HCT116 (cell line): ENCODE measurements at regions not wholly inside any gene's neighbourhood (a gene's known extent, or its start where the extent isn't known, plus 50 kb on each side); places are given as distances from the start of the nearest gene placed in this dataset.

Experiments used
- ATAC-seq: fragments of 200-7000 bp; cut with Tn5 transposase; 2 replicates; pipeline ENCODE4 v1.9.1; 2020; ENCODE audit warnings: mild to moderate bottlenecking, moderate library complexity
- BruUV-seq: library from RNA; stranded (reverse); fragments of 400-500 nt; replicated peaks from 2 replicates; lab custom pipeline; 2021; lab: Mats Ljungman, UMichigan
- CTCF ChIA-PET: fragments of 300-600 bp; sonication (Branson Sonifier 250); formaldehyde crosslinking; loops from one replicate; lab custom pipeline; 2021; ENCODE audit warnings: antibody characterized with exemption; lab: Charles Lee
- POLR2A ChIA-PET: fragments of 300-600, 350-600 bp; sonication (Branson Sonifier 250); formaldehyde crosslinking; loops from one replicate; lab custom pipeline; 2021; ENCODE audit warnings: antibody characterized with exemption; lab: Charles Lee
- RAD21 ChIA-PET, 2 experiments: fragments of 300-600 bp; sonication (Branson Sonifier 250); formaldehyde crosslinking; loops; one replicate each; lab custom pipeline; 2023; ENCODE audit warnings: low total read pairs in 2 of 2; ENCODE audit not compliant: uncharacterized antibody in 2 of 2, unreplicated experiment in 2 of 2, low non-redundant PET in 1 of 2; lab: Charles Lee
- DNase-seq: peaks from one replicate; pipeline ENCODE4 v3.0.0-alpha.2; 2010; ENCODE audit warnings: low read depth, low spot score
- H2AFZ ChIP-seq: fragments of 200-600 bp; shearing (Covaris generic), sonication (generic); 2 replicates; pipeline ENCODE4 v1.6.1; 2017; ENCODE audit warnings: low read depth, mixed run types, mixed read lengths, antibody characterized with exemption, low read length; ENCODE audit not compliant: poor library complexity, severe bottlenecking
- H3K27ac ChIP-seq: 2 replicates; pipeline ENCODE4 v1.5.1; 2012; ENCODE audit warnings: low read depth, low read length
- H3K27me3 ChIP-seq: fragments of 200-600 bp; sonication (generic); 2 replicates; pipeline ENCODE4 v1.6.1; 2016; ENCODE audit warnings: mixed run types, low read length, mixed read lengths; ENCODE audit not compliant: insufficient read depth
- H3K36me3 ChIP-seq, 2 experiments: fragments of 200-500 bp in 1 of 2; fragments of 200-600 bp in 1 of 2; sonication (Bioruptor generic) in 1 of 2; sonication (generic) in 1 of 2; 2 replicates each; pipeline versions ENCODE4 v1.5.1 to v1.6.1; 2014 to 2016; ENCODE audit warnings: low read length in 2 of 2, inconsistent platforms in 1 of 2, mixed read lengths in 1 of 2, mixed run types in 1 of 2; ENCODE audit not compliant: insufficient read depth in 2 of 2, control insufficient read depth in 1 of 2
- H3K4me1 ChIP-seq, 2 experiments: fragments of 200-600 bp in 1 of 2; sonication (generic) in 1 of 2; 2 replicates each; pipeline versions ENCODE4 v1.5.1 to v1.6.1; 2012 to 2017; ENCODE audit warnings: low read length in 2 of 2, inconsistent platforms in 1 of 2, mild to moderate bottlenecking in 1 of 2, mixed read lengths in 1 of 2, mixed run types in 1 of 2, moderate library complexity in 1 of 2; ENCODE audit not compliant: insufficient read depth in 2 of 2, control insufficient read depth in 1 of 2
- H3K4me2 ChIP-seq: fragments of 200-600 bp; sonication (generic); 2 replicates; pipeline ENCODE4 v1.6.1; 2017; ENCODE audit warnings: mixed run types, low read length, mixed read lengths
- H3K4me3 ChIP-seq, 2 experiments: fragments of 200-600 bp in 1 of 2; sonication (generic) in 1 of 2; replicated peaks in 1 of 2; 2 replicates each; pipeline ENCODE4 v1.5.1; 2011 to 2016; ENCODE audit warnings: low read length in 2 of 2, control low read depth in 1 of 2, low read depth in 1 of 2, mild to moderate bottlenecking in 1 of 2, mixed read lengths in 1 of 2, mixed run types in 1 of 2
- H3K79me2 ChIP-seq: fragments of 200-600 bp; sonication (generic); 2 replicates; pipeline ENCODE4 v1.6.1; 2017; ENCODE audit warnings: mild to moderate bottlenecking, mixed run types, low read length, moderate library complexity, mixed read lengths; ENCODE audit not compliant: insufficient read depth
- H3K9ac ChIP-seq: fragments of 200-600 bp; sonication (generic); 2 replicates; pipeline ENCODE4 v1.6.1; 2016; ENCODE audit warnings: low read length, mixed read lengths
- H3K9me2 ChIP-seq: fragments of 200-600 bp; sonication (generic), shearing (Covaris generic); 2 replicates; pipeline ENCODE4 v1.6.1; 2017; ENCODE audit warnings: mixed run types, mild to moderate bottlenecking, moderate library complexity; ENCODE audit not compliant: insufficient read depth
- H3K9me3 ChIP-seq, 2 experiments: fragments of 200-500 bp in 1 of 2; fragments of 200-600 bp in 1 of 2; sonication (Bioruptor generic) in 1 of 2; sonication (generic) in 1 of 2; 2 replicates each; pipeline ENCODE4 v1.6.1; 2014 to 2017; ENCODE audit warnings: low read length in 2 of 2, mixed read lengths in 2 of 2, inconsistent platforms in 1 of 2, low read depth in 1 of 2, mild to moderate bottlenecking in 1 of 2, mixed run types in 1 of 2, moderate library complexity in 1 of 2; ENCODE audit not compliant: control insufficient read depth in 1 of 2, insufficient read depth in 1 of 2
- H4K20me1 ChIP-seq: fragments of 200-600 bp; sonication (generic), shearing (Covaris generic); 2 replicates; pipeline ENCODE4 v1.6.1; 2017; ENCODE audit warnings: mixed run types, mild to moderate bottlenecking, moderate library complexity; ENCODE audit not compliant: insufficient read depth
- CBX3 ChIP-seq: IDR thresholded peaks from 2 replicates; pipeline ENCODE4 v1.6.1; 2012; ENCODE audit warnings: low read depth
- CTCF ChIP-seq, 3 experiments: fragments of 200-600 bp in 1 of 3; sonication (generic) in 1 of 3; IDR thresholded peaks in 2 of 3; conservative IDR thresholded peaks in 1 of 3; 2 replicates each; pipeline ENCODE4 v1.5.1; 2012 to 2017; ENCODE audit warnings: low read depth in 2 of 3, low read length in 2 of 3, antibody characterized with exemption in 1 of 3, borderline replicate concordance in 1 of 3, control low read depth in 1 of 3, mild to moderate bottlenecking in 1 of 3, mixed read lengths in 1 of 3, mixed run types in 1 of 3, moderate library complexity in 1 of 3; ENCODE audit not compliant: insufficient read depth in 1 of 3
- EGR1 ChIP-seq: IDR thresholded peaks from 2 replicates; pipeline ENCODE4 v1.6.1; 2012; ENCODE audit warnings: low read depth
- ELF1 ChIP-seq: IDR thresholded peaks from 2 replicates; pipeline ENCODE4 v1.6.1; 2012; ENCODE audit warnings: low read depth, borderline replicate concordance
- EZH2 ChIP-seq: fragments of 200-600 bp; sonication (generic); IDR thresholded peaks from 2 replicates; pipeline ENCODE4 v1.6.1; 2017; ENCODE audit warnings: antibody characterized with exemption, mixed run types
- EZH2phosphoT487 ChIP-seq: fragments of 200-600 bp; IDR thresholded peaks from 2 replicates; pipeline ENCODE4 v1.6.1; 2018; ENCODE audit warnings: antibody characterized with exemption, borderline replicate concordance
- POLR2A ChIP-seq: IDR thresholded peaks from 2 replicates; pipeline ENCODE4 v1.7.0; 2011; ENCODE audit warnings: borderline replicate concordance; ENCODE audit not compliant: insufficient read depth, insufficient read length; ENCODE audit errors: extremely low read depth
- REST ChIP-seq: IDR thresholded peaks from 2 replicates; pipeline ENCODE4 v1.6.1; 2012; ENCODE audit warnings: low read depth
- SP1 ChIP-seq: IDR thresholded peaks from 2 replicates; pipeline ENCODE4 v1.6.1; 2012; ENCODE audit warnings: low read depth
- SRF ChIP-seq: IDR thresholded peaks from 2 replicates; pipeline ENCODE4 v1.6.1; 2012; ENCODE audit warnings: low read depth
- TCF7L2 ChIP-seq: IDR thresholded peaks from 2 replicates; pipeline ENCODE4 v1.7.0; 2011; ENCODE audit warnings: borderline replicate concordance, inconsistent platforms; ENCODE audit not compliant: insufficient read depth, insufficient read length; ENCODE audit errors: extremely low read depth
- ZBTB33 ChIP-seq: IDR thresholded peaks from 2 replicates; pipeline ENCODE4 v1.6.1; 2011; ENCODE audit warnings: mild to moderate bottlenecking, low read length, moderate library complexity; ENCODE audit not compliant: insufficient replicate concordance; ENCODE audit errors: extremely low read depth
- ZFX ChIP-seq: fragments of 450-650 bp; IDR thresholded peaks from 2 replicates; pipeline ENCODE4 v1.6.1; 2017
- intact Hi-C: fragments of 100-400 bp; cut with micrococcal nuclease; formaldehyde crosslinking; loops from 2 replicates; pipeline ENCODE4 v1.10.0; 2022

GRCh38 chr1:78721136-78721535 lies 71.5 kb downstream of the IFI44 start:
- no peak overlapping the region for H3K4me3 ChIP-seq
- no peaks in the 10 kb centered on the region for H4K20me1 ChIP-seq
- H2AFZ ChIP-seq, result no peak overlapping the region
- no peaks in the 10 kb centered on the region for H3K79me2 ChIP-seq
- no peak overlapping the region for H3K27ac ChIP-seq
- ATAC-seq (no peak), DNase-seq (no peak)
- no TSS peak for BruUV-seq
- H3K9me3 ChIP-seq, result no peaks in the 10 kb centered on the region
- intact Hi-C loops, result no loop called here
- TF ChIP-seq SP1 (no peak), REST (no peak), ELF1 (no peak), CBX3 (no peak), EZH2phosphoT487 (no peak), EZH2 (no peak), EGR1 (no peak), ZBTB33 (no peak), POLR2A (no peak), TCF7L2 (no peak), CTCF (IDR thresholded peaks at IDR 0.05 in 2 of 3, conservative IDR thresholded peaks at IDR 0.05 in 1 of 3; ENCODE audit: borderline replicate concordance in 1 of 3, insufficient read depth in 1 of 3, low read depth in 2 of 3, low read length in 2 of 3) (no peak), SRF (no peak), ZFX (no peak)
- H3K9me2 ChIP-seq, result no peaks in the 10 kb centered on the region
- CTCF ChIA-PET, result no interaction called here
- POLR2A ChIA-PET, result no interaction called here
- no peaks in the 10 kb centered on the region for H3K36me3 ChIP-seq
- no peaks in the 10 kb centered on the region for H3K4me1 ChIP-seq
- no peaks in the 10 kb centered on the region for H3K27me3 ChIP-seq
- H3K4me2 ChIP-seq, result no peak overlapping the region
- RAD21 ChIA-PET, result no interaction called here
- no peak overlapping the region for H3K9ac ChIP-seq
